SK-N-MC (cell line): ENCODE measurements at regions not wholly inside any gene's neighbourhood (a gene's known extent, or its start where the extent isn't known, plus 50 kb on each side); places are given as distances from the start of the nearest gene placed in this dataset.

Experiments used
- DNase-seq: peaks from one replicate; pipeline ENCODE4 v3.0.0-alpha.2; 2011; ENCODE audit warnings: low read depth, low spot score
- H3K27ac ChIP-seq: fragments of 200-600 bp; sonication (generic); 2 replicates; pipeline ENCODE4 v1.5.1; 2016; ENCODE audit warnings: mixed run types
- H3K36me3 ChIP-seq: fragments of 200-600 bp; sonication (generic); 2 replicates; pipeline ENCODE4 v1.6.1; 2017; ENCODE audit warnings: antibody characterized with exemption, low read length, mixed read lengths; ENCODE audit not compliant: insufficient read depth
- H3K4me3 ChIP-seq: fragments of 200-600 bp; sonication (generic); 2 replicates; pipeline ENCODE4 v1.5.1; 2016
- H3K9ac ChIP-seq: fragments of 200-600 bp; sonication (generic); 2 replicates; pipeline ENCODE4 v1.8.0; 2017; ENCODE audit warnings: mixed run types, mixed read lengths; ENCODE audit not compliant: insufficient read length
- H3K9me3 ChIP-seq: fragments of 200-600 bp; sonication (generic); 2 replicates; pipeline ENCODE4 v1.6.1; 2017; ENCODE audit warnings: low read depth, mild to moderate bottlenecking, antibody characterized with exemption, low read length, moderate library complexity, mixed read lengths
- EZH2 ChIP-seq: fragments of 200-600 bp; sonication (generic); IDR thresholded peaks from one replicate; pipeline ENCODE4 v1.6.1; 2017; ENCODE audit warnings: antibody characterized with exemption
- FOXP2 ChIP-seq: optimal IDR thresholded peaks from 2 replicates; pipeline ENCODE3; 2011; ENCODE audit warnings: mild to moderate bottlenecking, moderate library complexity; ENCODE audit not compliant: insufficient read depth; ENCODE audit errors: extremely low read length, control extremely low read depth
- POLR2AphosphoS5 ChIP-seq: IDR thresholded peaks from 2 replicates; pipeline ENCODE4 v1.6.1; 2012; ENCODE audit warnings: mild to moderate bottlenecking, low read depth, low read length, borderline replicate concordance

- no peak for DNase-seq
- no peak for TF ChIP-seq EZH2
- TF ChIP-seq POLR2AphosphoS5, result no peak
- TF ChIP-seq FOXP2, result no peak
- H3K36me3 ChIP-seq, result no peaks in the 10 kb centered on the region
Observed at GRCh38 chr5:28104080-28104479, 1065.7 kb upstream of the CDH9 start.

GRCh38 chr5:28084069-28084468 is 1045.7 kb upstream of the CDH9 start:
- Histone ChIP-seq H3K9me3 (no peaks in the 10 kb centered on the region), H3K9ac (no peak overlapping the region), H3K4me3 (no peak overlapping the region), H3K36me3 (no peaks in the 10 kb centered on the region), H3K27ac (no peak overlapping the region)
- DNase-seq, result no peak
- no peak for TF ChIP-seq FOXP2
- TF ChIP-seq POLR2AphosphoS5, result no peak
- no peak for TF ChIP-seq EZH2

More at GRCh38 chr5:28104080-28104479, 1065.7 kb upstream of the CDH9 start:
- Histone ChIP-seq H3K9ac (no peak overlapping the region), H3K4me3 (no peak overlapping the region), H3K27ac (no peak overlapping the region), H3K9me3 (no peaks in the 10 kb centered on the region)

- Histone ChIP-seq H3K4me3 (no peak overlapping the region), H3K9me3 (no peaks in the 10 kb centered on the region), H3K27ac (no peak overlapping the region), H3K36me3 (no peaks in the 10 kb centered on the region), H3K9ac (no peak overlapping the region)
- TF ChIP-seq EZH2 (no peak), FOXP2 (no peak), POLR2AphosphoS5 (no peak)
- no peak for DNase-seq
Observed at GRCh38 chr5:28082610-28083009, 1044.2 kb upstream of the CDH9 start.

- H3K9me3 ChIP-seq, result no peaks in the 10 kb centered on the region
- no peak overlapping the region for H3K9ac ChIP-seq
- DNase-seq, result no peak
- no peak overlapping the region for H3K4me3 ChIP-seq
- H3K27ac ChIP-seq, result no peak overlapping the region
- TF ChIP-seq EZH2, result no peak
- no peak for TF ChIP-seq POLR2AphosphoS5
- TF ChIP-seq FOXP2, result no peak
- H3K36me3 ChIP-seq, result no peaks in the 10 kb centered on the region
Observed at GRCh38 chr5:28077291-28078240, 1039.2 kb upstream of the CDH9 start.

- no peaks in the 10 kb centered on the region for H3K9me3 ChIP-seq
- H3K9ac ChIP-seq, result no peak overlapping the region
- no peak overlapping the region for H3K27ac ChIP-seq
- TF ChIP-seq EZH2, result no peak
- no peak for TF ChIP-seq FOXP2
- TF ChIP-seq POLR2AphosphoS5, result no peak
- H3K36me3 ChIP-seq, result no peaks in the 10 kb centered on the region
- DNase-seq, result no peak
- no peak overlapping the region for H3K4me3 ChIP-seq
Observed at GRCh38 chr5:28066856-28067255, 1028.5 kb upstream of the CDH9 start.

GRCh38 chr5:28065656-28066055 is 1027.3 kb upstream of the CDH9 start:
- no peaks in the 10 kb centered on the region for H3K9me3 ChIP-seq
- no peaks in the 10 kb centered on the region for H3K36me3 ChIP-seq
- no peak for DNase-seq
- peak overlapping the region; percentile 11; the same call in 1 of the 2 replicates for H3K4me3 ChIP-seq
- no peak overlapping the region for H3K9ac ChIP-seq
- peak overlapping the region; percentile 72 for H3K27ac ChIP-seq
- no peak for TF ChIP-seq EZH2
- no peak for TF ChIP-seq POLR2AphosphoS5
- no peak for TF ChIP-seq FOXP2

DNA sequence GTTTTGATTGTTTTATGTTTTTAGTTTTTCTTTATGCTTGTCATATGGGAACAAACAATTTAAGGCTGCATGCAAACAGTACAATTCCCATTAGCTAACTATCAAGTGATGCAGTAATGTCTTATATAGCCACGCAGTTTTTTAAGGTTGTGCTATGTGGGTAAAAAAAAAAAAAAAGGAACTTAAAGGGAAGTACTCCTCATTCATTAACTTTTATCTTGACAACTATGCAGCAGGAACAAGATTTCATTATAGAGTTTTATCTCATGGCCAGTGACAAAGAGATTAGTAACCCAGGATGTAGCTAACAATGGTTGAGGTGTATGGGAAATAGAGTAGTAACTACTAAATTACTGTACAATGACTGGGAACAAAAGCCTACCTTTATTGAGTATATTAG is 1008.2 kb upstream of the CDH9 start:
- Histone ChIP-seq H3K9ac (no peak overlapping the region), H3K4me3 (no peak overlapping the region), H3K9me3 (no peaks in the 10 kb centered on the region), H3K27ac (no peak overlapping the region), H3K36me3 (no peaks in the 10 kb centered on the region)
- no peak for DNase-seq
- TF ChIP-seq FOXP2 (no peak), EZH2 (no peak), POLR2AphosphoS5 (no peak)

- TF ChIP-seq POLR2AphosphoS5, result no peak
- TF ChIP-seq FOXP2, result no peak
- no peak for TF ChIP-seq EZH2
- H3K9ac ChIP-seq, result no peak overlapping the region
- H3K9me3 ChIP-seq, result peaks cover 4% of the 10 kb centered on the region; the same call in 1 of the 2 replicates
Observed at GRCh38 chr5:28027851-28028250, 989.5 kb upstream of the CDH9 start.

More at GRCh38 chr5:28027851-28028250, 989.5 kb upstream of the CDH9 start:
- H3K4me3 ChIP-seq, result no peak overlapping the region
- DNase-seq, result no peak
- no peaks in the 10 kb centered on the region for H3K36me3 ChIP-seq
- no peak overlapping the region for H3K27ac ChIP-seq
